Thyroid gland (tissue), 4 donors: ENCODE measurements at regions not wholly inside any gene's neighbourhood (a gene's known extent, or its start where the extent isn't known, plus 50 kb on each side); places are given as distances from the start of the nearest gene placed in this dataset.

ENCODE experiments used
- POLR2A ChIP-seq, 2 donors: fragments of 450-650 bp; IDR thresholded peaks; one replicate each; pipeline ENCODE4 v1.6.1; 2017; ENCODE audit warnings: antibody characterized with exemption in 2 of 2, mild to moderate bottlenecking in 2 of 2, moderate library complexity in 1 of 2
- TF ChIP-seq, protein P1 (sequence below), 6 experiments: fragments of 200-600 bp in 3 of 6; fragments of 450-650 bp in 3 of 6; sonication (generic) in 3 of 6; IDR thresholded peaks; one replicate each; pipeline ENCODE4 v1.5.1; 2016 to 2019; ENCODE audit warnings: antibody characterized with exemption in 6 of 6, mild to moderate bottlenecking in 2 of 6, inconsistent platforms in 1 of 6, moderate library complexity in 1 of 6

DNA sequence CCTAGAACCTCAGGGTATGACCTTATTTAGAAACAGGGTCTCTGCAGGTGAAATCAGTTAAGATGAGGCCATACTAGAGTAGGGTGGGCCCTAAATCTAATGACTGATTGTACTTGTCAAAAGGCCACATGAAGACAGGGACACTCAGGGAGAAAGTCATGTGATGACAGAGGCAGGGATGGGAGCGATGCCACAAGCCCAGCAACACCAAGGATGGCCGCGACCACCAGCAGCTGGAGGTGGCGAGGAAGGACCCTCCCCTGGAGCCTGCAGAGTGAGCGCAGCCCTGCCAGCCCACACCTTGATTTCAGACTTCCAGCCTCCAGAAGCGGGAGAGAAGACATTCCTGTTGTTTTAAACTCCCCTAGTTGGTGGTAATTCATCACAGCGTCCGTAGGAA is 199.9 kb downstream of the PHETA1 start:
- TF ChIP-seq, protein P1, sequence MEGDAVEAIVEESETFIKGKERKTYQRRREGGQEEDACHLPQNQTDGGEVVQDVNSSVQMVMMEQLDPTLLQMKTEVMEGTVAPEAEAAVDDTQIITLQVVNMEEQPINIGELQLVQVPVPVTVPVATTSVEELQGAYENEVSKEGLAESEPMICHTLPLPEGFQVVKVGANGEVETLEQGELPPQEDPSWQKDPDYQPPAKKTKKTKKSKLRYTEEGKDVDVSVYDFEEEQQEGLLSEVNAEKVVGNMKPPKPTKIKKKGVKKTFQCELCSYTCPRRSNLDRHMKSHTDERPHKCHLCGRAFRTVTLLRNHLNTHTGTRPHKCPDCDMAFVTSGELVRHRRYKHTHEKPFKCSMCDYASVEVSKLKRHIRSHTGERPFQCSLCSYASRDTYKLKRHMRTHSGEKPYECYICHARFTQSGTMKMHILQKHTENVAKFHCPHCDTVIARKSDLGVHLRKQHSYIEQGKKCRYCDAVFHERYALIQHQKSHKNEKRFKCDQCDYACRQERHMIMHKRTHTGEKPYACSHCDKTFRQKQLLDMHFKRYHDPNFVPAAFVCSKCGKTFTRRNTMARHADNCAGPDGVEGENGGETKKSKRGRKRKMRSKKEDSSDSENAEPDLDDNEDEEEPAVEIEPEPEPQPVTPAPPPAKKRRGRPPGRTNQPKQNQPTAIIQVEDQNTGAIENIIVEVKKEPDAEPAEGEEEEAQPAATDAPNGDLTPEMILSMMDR (IDR thresholded peaks at IDR 0.05), result no peak
- no peak for TF ChIP-seq POLR2A (IDR thresholded peaks at IDR 0.05)
